Panc1 (cell line): ENCODE measurements at regions not wholly inside any gene's neighbourhood (a gene's known extent, or its start where the extent isn't known, plus 50 kb on each side); places are given as distances from the start of the nearest gene placed in this dataset.

Source experiments
- ATAC-seq: fragments of 200-7000 bp; cut with Tn5 transposase; 2 replicates; pipeline ENCODE4 v1.9.1; 2020; ENCODE audit warnings: mild to moderate bottlenecking, moderate library complexity
- BruUV-seq: library from RNA; stranded (reverse); fragments of 400-500 nt; replicated peaks from 2 replicates; lab custom pipeline; 2021; lab: Mats Ljungman, UMichigan
- CTCF ChIA-PET: fragments of 300-600 bp; sonication (Branson Sonifier 250); formaldehyde crosslinking; loops from one replicate; lab custom pipeline; 2022; ENCODE audit warnings: antibody characterized with exemption; lab: Charles Lee
- POLR2A ChIA-PET: fragments of 300-600 bp; sonication (Branson Sonifier 250); formaldehyde crosslinking; loops from one replicate; lab custom pipeline; 2022; ENCODE audit warnings: antibody characterized with exemption; lab: Charles Lee
- DNase-seq: peaks from one replicate; pipeline ENCODE4 v3.0.0-alpha.2; 2010; ENCODE audit warnings: low read depth, low spot score
- H3K27ac ChIP-seq: 2 replicates; pipeline ENCODE4 v1.5.1; 2011; ENCODE audit warnings: mild to moderate bottlenecking, low read length, inconsistent platforms
- H3K27me3 ChIP-seq: fragments of 200-500 bp; sonication (Bioruptor generic); 2 replicates; pipeline ENCODE4 v1.6.0; 2014; ENCODE audit warnings: low read length, inconsistent platforms; ENCODE audit not compliant: control insufficient read depth, insufficient read depth
- H3K36me3 ChIP-seq: fragments of 200-500 bp; sonication (Bioruptor generic); 2 replicates; pipeline ENCODE4 v1.5.1; 2014; ENCODE audit warnings: inconsistent platforms, mild to moderate bottlenecking, low read length, moderate library complexity; ENCODE audit not compliant: control insufficient read depth, insufficient read depth
- H3K4me1 ChIP-seq: 2 replicates; pipeline ENCODE4 v1.5.1; 2011; ENCODE audit warnings: inconsistent platforms, mild to moderate bottlenecking, low read length, moderate library complexity; ENCODE audit not compliant: control insufficient read depth, insufficient read depth
- H3K4me3 ChIP-seq, 2 experiments: 2 replicates each; pipeline ENCODE4 v1.5.1; 2011 to 2012; ENCODE audit warnings: low read depth in 2 of 2, low read length in 2 of 2, mild to moderate bottlenecking in 2 of 2, inconsistent platforms in 1 of 2, moderate library complexity in 1 of 2
- H3K9me3 ChIP-seq: fragments of 200-500 bp; sonication (Bioruptor generic); 2 replicates; pipeline ENCODE4 v1.5.1; 2014; ENCODE audit warnings: low read depth, mild to moderate bottlenecking, inconsistent platforms, low read length, moderate library complexity; ENCODE audit not compliant: control insufficient read depth, insufficient read depth
- CTCF ChIP-seq: fragments of 450-650 bp; IDR thresholded peaks from 2 replicates; pipeline ENCODE4 v1.5.1; 2017; ENCODE audit warnings: mild to moderate bottlenecking
- POLR2AphosphoS5 ChIP-seq: IDR thresholded peaks from 2 replicates; pipeline ENCODE4 v1.6.1; 2012; ENCODE audit warnings: mild to moderate bottlenecking, low read depth, low read length, moderate library complexity
- REST ChIP-seq, 2 experiments: IDR thresholded peaks; 2 replicates each; pipeline ENCODE4 v1.6.1; 2011 to 2012; ENCODE audit warnings: low read depth in 2 of 2, control low read depth in 1 of 2, low read length in 1 of 2, mild to moderate bottlenecking in 1 of 2, moderate library complexity in 1 of 2; ENCODE audit not compliant: insufficient read depth in 1 of 2
- SIN3A ChIP-seq: IDR thresholded peaks from 2 replicates; pipeline ENCODE4 v1.6.1; 2012; ENCODE audit warnings: low read depth, mild to moderate bottlenecking, low read length, moderate library complexity, borderline replicate concordance; ENCODE audit not compliant: insufficient read depth
- TCF7L2 ChIP-seq: IDR thresholded peaks from 2 replicates; pipeline ENCODE4 v1.6.1; 2011; ENCODE audit warnings: mild to moderate bottlenecking, low read depth, low read length, inconsistent platforms
- in situ Hi-C: cut with HindIII; loops from 2 replicates; pipeline ENCODE4 v1.10.0; 2016; ENCODE audit warnings: low sequenced_read_pairs, low pct_unique_long_range_greater_than_20kb
- intact Hi-C: fragments of 100-400 bp; cut with micrococcal nuclease; formaldehyde crosslinking; loops from one replicate; pipeline ENCODE4 v1.10.0; 2022; ENCODE audit not compliant: unreplicated experiment

- ChIA-PET CTCF (no interaction called here), POLR2A (no interaction called here)
- in situ Hi-C loops = no loop called here
- Histone ChIP-seq H3K27ac (no peak overlapping the region), H3K36me3 (no peaks in the 10 kb centered on the region), H3K9me3 (no peaks in the 10 kb centered on the region), H3K4me1 (no peaks in the 10 kb centered on the region), H3K27me3 (no peaks in the 10 kb centered on the region), H3K4me3 (no peak overlapping the region)
- intact Hi-C loops = no loop called here
- TF ChIP-seq TCF7L2 (no peak), POLR2AphosphoS5 (no peak), REST (IDR thresholded peaks at IDR 0.05; ENCODE audit: insufficient read depth in 1 of 2, low read depth in 2 of 2, low read length in 1 of 2) (no peak), CTCF (no peak), SIN3A (no peak)
- ATAC-seq (no peak; the same call in 1 of the 2 replicates), DNase-seq (no peak)
- no TSS peak for BruUV-seq
These were observed 76.6 kb downstream of the ANKEF1 start for GRCh38 chr20:10111139-10111958.

GRCh38 chr20:10111959-10112250 lies 77.1 kb downstream of the ANKEF1 start:
- Histone ChIP-seq H3K27me3 (no peaks in the 10 kb centered on the region), H3K4me1 (no peaks in the 10 kb centered on the region), H3K4me3 (no peak overlapping the region), H3K27ac (no peak overlapping the region), H3K9me3 (no peaks in the 10 kb centered on the region), H3K36me3 (no peaks in the 10 kb centered on the region)
- BruUV-seq = no TSS peak
- TF ChIP-seq TCF7L2 = no peak
- TF ChIP-seq SIN3A = no peak
- no peak for TF ChIP-seq REST (IDR thresholded peaks at IDR 0.05; ENCODE audit: insufficient read depth in 1 of 2, low read depth in 2 of 2, low read length in 1 of 2)
- TF ChIP-seq CTCF = no peak
- no peak for TF ChIP-seq POLR2AphosphoS5
- ATAC-seq (no peak), DNase-seq (no peak)
- in situ Hi-C loops (no loop called here), intact Hi-C loops (no loop called here)
- ChIA-PET POLR2A (no interaction called here), CTCF (no interaction called here)
